HUES48 (cell line): ENCODE measurements at regions not wholly inside any gene's neighbourhood (a gene's known extent, or its start where the extent isn't known, plus 50 kb on each side); places are given as distances from the start of the nearest gene placed in this dataset.

Experiments used
- H3K27ac ChIP-seq: one replicate; pipeline ENCODE4 v1.7.0; 2013; ENCODE audit warnings: low read depth, low read length, inconsistent platforms
- H3K27me3 ChIP-seq: 2 replicates; pipeline ENCODE4 v1.6.1; 2013; ENCODE audit warnings: mild to moderate bottlenecking, low read length; ENCODE audit not compliant: control insufficient read depth, insufficient read depth
- H3K36me3 ChIP-seq: 2 replicates; pipeline ENCODE4 v1.6.1; 2013; ENCODE audit warnings: low read length; ENCODE audit not compliant: control insufficient read depth, insufficient read depth
- H3K4me1 ChIP-seq: 2 replicates; pipeline ENCODE4 v1.6.1; 2013; ENCODE audit warnings: mild to moderate bottlenecking, low read length; ENCODE audit not compliant: control insufficient read depth, insufficient read depth
- H3K4me3 ChIP-seq: 2 replicates; pipeline ENCODE4 v1.5.1; 2013; ENCODE audit warnings: mild to moderate bottlenecking, low read depth, low read length
- H3K9ac ChIP-seq: 2 replicates; pipeline ENCODE4 v1.6.1; 2013; ENCODE audit warnings: mild to moderate bottlenecking, low read depth, low read length, moderate library complexity
- H3K9me3 ChIP-seq: 2 replicates; pipeline ENCODE4 v1.6.1; 2013; ENCODE audit warnings: low read length; ENCODE audit not compliant: control insufficient read depth, insufficient read depth

DNA sequence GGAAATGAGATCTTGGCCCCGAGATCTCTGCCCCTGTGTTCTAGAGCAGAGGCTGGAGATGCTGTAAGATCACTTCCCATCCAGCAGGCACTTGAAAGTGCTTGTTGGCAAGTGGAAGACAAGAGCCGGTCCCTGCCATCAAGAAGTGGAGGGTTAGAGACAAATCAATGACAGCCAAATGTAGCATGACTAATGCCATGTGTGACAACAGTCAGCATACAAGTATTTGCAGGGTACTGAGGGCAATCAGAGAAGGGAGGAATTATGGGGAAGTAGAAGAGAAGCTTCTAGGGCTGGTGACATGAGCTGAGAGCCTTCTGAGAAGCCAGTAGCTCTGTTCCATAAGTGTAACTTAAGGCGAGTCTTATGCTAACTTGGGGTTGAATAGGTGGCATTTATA, 58.6 kb downstream of the TMEM17 start:
- H3K27me3 ChIP-seq: no peaks in the 10 kb centered on the region
- H3K36me3 ChIP-seq: no peaks in the 10 kb centered on the region
- H3K9ac ChIP-seq: no peak overlapping the region
- H3K27ac ChIP-seq: no peak overlapping the region
- no peaks in the 10 kb centered on the region for H3K4me1 ChIP-seq
- no peak overlapping the region for H3K4me3 ChIP-seq
- no peaks in the 10 kb centered on the region for H3K9me3 ChIP-seq

DNA sequence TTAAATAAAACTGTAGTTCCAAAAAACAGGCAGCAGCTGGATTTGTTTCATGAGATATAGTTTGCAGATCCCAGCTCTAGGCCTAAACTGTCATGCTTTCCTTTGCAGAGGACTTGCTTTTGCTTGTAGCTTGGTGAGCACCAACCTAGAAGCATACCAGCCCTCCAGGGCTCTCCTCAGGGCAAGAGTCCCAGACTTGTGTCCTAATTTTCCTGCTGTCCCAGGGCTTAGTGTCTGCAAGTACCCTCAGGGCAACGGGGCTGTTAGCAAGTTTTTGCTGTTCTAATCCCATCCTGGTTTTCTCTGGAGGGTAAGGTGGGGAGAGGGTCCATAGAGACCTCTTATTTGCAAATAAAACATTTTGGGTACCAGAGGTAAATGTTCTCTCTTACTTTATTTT, 59.5 kb downstream of the TMEM17 start:
- no peaks in the 10 kb centered on the region for H3K4me1 ChIP-seq
- no peak overlapping the region for H3K9ac ChIP-seq
- no peaks in the 10 kb centered on the region for H3K36me3 ChIP-seq
- no peak overlapping the region for H3K27ac ChIP-seq
- no peak overlapping the region for H3K4me3 ChIP-seq
- H3K9me3 ChIP-seq: no peaks in the 10 kb centered on the region
- no peaks in the 10 kb centered on the region for H3K27me3 ChIP-seq

DNA sequence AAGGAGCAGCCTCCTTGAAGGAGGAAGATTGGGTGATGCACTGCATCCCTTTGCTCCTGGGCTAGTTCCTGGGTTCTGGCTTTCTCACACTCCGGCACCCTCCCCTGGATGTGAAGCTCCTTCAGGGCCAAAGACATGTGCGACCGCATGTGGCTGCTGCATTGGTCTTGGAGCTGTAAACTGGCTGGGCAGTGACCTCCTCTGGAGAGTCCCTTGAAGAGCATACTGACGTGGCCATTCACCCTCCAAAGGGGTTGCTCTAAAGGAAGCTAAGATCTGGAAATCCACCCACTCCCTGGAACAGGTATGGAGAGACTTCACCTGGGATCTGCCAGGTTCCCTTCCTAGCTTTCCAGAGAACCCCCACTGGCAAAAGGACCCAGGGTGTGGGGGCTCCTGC, 62.1 kb downstream of the TMEM17 start:
- no peaks in the 10 kb centered on the region for H3K27me3 ChIP-seq
- H3K4me1 ChIP-seq: no peaks in the 10 kb centered on the region
- no peak overlapping the region for H3K4me3 ChIP-seq
- no peaks in the 10 kb centered on the region for H3K9me3 ChIP-seq
- H3K9ac ChIP-seq: no peak overlapping the region
- H3K27ac ChIP-seq: no peak overlapping the region
- H3K36me3 ChIP-seq: no peaks in the 10 kb centered on the region

DNA sequence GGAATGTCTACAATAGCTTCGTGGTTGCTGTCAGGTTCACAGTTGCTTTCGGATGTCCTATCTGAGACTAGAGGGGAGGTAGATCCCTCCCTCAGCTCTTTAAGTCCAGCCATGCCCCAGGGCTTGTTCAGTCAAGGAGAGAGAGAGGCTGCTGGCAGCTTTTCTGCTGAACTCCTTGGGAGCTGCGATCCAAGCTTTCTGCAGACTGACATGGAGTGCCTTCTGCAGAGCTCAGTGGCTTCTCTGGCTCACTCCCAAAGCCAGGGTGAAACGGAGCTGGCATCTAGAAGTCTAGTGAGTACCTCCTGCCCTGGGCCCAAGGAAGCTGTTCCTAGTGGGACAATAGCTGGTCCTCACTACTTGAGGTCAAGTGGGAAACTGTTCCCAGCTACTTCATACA, 62.5 kb downstream of the TMEM17 start:
- Histone ChIP-seq H3K9ac (no peak overlapping the region), H3K4me1 (no peaks in the 10 kb centered on the region), H3K36me3 (no peaks in the 10 kb centered on the region), H3K4me3 (no peak overlapping the region), H3K27ac (no peak overlapping the region), H3K27me3 (no peaks in the 10 kb centered on the region), H3K9me3 (no peaks in the 10 kb centered on the region)

DNA sequence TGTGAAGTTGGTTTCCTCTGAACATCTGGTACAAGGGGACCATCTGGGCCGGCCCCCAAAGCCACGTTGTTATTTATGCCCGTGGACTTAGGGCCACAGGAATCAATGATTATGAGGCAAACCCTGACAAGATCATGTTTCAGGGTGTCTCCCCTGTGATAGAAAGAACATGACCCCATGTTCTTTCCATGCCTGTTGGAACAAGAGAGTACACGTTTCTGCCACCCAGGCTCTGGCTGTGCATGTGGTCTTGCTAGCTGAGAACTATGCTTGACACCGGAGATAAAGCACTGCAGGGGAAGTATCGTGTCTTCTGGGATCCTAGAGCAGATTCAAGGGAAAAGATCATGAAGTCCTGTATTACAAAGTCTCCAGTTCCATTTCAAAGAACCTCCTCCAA, 64.2 kb downstream of the TMEM17 start:
- Histone ChIP-seq H3K4me3 (no peak overlapping the region), H3K27me3 (no peaks in the 10 kb centered on the region), H3K4me1 (no peaks in the 10 kb centered on the region), H3K9ac (no peak overlapping the region), H3K9me3 (no peaks in the 10 kb centered on the region), H3K27ac (no peak overlapping the region), H3K36me3 (no peaks in the 10 kb centered on the region)

DNA sequence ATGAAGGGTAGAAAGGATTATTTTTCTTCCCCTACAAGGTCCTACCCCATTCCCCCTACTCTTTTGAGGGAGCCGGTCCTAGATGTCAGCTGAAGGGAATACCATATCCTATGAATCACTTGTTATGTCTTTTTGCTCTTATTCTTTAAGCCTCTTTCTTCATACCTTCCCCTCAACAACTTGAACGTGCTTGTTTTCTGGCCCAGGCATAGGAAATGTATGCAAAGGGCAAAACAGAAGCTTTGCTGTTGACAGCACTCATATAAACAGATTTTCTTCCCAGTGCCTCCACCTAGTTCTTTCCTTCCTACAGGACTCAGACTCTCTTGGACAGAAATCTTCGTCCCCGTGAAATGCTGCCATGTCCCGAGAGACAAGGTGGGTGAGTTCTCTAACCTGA, 64.6 kb downstream of the TMEM17 start:
- H3K27me3 ChIP-seq: no peaks in the 10 kb centered on the region
- H3K9me3 ChIP-seq: no peaks in the 10 kb centered on the region
- no peaks in the 10 kb centered on the region for H3K36me3 ChIP-seq
- no peak overlapping the region for H3K4me3 ChIP-seq
- no peaks in the 10 kb centered on the region for H3K4me1 ChIP-seq
- H3K9ac ChIP-seq: no peak overlapping the region
- no peak overlapping the region for H3K27ac ChIP-seq

DNA sequence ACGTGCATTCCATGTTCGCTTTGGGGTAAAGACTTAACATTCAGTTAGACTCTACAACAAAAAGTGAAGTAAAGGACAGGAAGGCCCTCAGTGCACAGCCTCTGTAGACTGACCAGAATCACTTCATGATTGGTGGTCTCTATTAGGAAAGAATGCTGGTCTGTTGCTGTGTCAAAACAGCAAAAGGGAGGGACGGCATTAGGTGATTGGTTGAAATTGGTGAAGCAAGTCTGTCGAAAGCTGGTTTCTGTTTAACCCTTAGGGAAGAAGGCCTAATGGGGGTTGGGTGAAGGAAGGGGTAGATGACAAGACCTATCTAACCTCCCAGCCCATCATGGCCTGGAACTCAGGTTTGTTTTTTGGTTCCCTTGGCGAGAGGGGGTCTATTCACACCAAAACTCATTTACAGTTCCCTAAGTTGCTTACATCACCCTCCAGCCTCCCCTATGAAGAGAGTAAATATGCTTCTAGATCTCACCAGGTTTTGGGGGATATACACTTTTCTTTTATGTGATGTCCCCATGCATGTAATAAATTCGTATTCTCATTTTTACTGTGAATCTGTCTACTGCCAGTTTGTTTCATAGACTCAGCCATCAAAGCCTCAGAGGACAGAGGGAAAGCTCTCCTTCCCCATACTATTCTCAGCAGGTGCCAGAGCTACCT, 65.6 kb downstream of the TMEM17 start:
- Histone ChIP-seq H3K9me3 (no peaks in the 10 kb centered on the region), H3K9ac (no peak overlapping the region), H3K27ac (no peak overlapping the region), H3K36me3 (no peaks in the 10 kb centered on the region), H3K4me1 (no peaks in the 10 kb centered on the region), H3K4me3 (no peak overlapping the region), H3K27me3 (no peaks in the 10 kb centered on the region)

DNA sequence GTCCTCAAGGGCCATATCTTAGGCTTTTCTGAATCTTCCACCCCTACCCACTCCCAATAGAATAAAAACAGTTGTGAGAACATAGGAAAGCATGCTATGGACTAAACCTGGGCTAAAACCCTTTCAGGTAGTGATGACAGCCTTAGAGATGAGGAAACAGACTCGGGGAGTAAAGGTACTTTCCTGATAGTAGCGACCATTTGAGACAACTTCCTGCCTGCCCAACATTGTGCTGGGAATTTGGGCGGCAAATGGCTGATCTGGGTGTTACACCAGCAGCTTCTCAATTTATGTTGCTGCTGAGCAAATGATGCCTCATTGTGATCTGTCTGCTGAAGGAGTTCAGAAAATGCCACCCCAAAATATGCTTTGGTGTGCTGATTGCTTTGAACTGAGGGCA, 66.6 kb downstream of the TMEM17 start:
- Histone ChIP-seq H3K27me3 (no peaks in the 10 kb centered on the region), H3K9me3 (no peaks in the 10 kb centered on the region), H3K4me1 (no peaks in the 10 kb centered on the region), H3K36me3 (no peaks in the 10 kb centered on the region), H3K4me3 (no peak overlapping the region), H3K27ac (no peak overlapping the region), H3K9ac (no peak overlapping the region)

DNA sequence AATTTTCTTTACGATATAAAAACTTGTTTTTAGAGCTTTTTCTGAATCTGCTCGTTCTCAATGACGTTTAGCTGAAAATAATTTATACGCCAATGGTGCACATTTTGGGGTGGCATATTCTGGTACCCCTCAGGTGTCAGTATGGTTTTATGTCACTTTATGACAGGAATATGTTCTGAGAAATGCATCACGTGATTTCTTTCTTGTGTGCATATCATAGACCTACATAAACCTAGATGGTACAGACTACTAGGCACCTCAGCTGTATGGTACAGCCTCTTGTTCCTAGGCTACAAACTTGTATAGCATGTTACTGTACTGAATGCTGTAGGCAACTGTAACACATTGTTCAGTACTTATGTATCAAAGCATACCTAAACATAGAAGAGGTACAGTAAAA, 68.2 kb downstream of the TMEM17 start:
- Histone ChIP-seq H3K9me3 (no peaks in the 10 kb centered on the region), H3K27me3 (no peaks in the 10 kb centered on the region), H3K36me3 (no peaks in the 10 kb centered on the region), H3K4me3 (no peak overlapping the region), H3K4me1 (no peaks in the 10 kb centered on the region), H3K27ac (no peak overlapping the region), H3K9ac (no peak overlapping the region)

DNA sequence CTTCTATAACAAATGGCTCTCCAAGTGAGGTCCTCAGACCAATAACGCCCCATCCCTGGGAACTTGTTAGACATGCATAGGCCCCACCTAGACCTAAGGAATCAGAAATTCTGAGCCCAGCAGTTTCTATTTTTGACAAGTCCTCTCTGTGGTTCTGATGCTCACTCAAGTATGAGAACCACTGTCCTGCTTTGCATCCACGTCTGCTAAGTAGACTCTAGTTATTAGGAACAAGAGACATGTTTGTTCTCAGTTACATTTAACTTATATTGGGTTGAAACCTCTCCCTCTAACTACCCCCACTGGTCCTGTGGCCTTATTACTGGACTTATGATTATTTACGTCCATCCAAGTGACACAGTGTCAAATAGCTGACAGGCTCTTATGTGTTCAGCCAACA, 70.3 kb downstream of the TMEM17 start:
- Histone ChIP-seq H3K9ac (no peak overlapping the region), H3K9me3 (no peaks in the 10 kb centered on the region), H3K4me3 (no peak overlapping the region), H3K36me3 (no peaks in the 10 kb centered on the region), H3K4me1 (no peaks in the 10 kb centered on the region), H3K27ac (no peak overlapping the region), H3K27me3 (no peaks in the 10 kb centered on the region)

DNA sequence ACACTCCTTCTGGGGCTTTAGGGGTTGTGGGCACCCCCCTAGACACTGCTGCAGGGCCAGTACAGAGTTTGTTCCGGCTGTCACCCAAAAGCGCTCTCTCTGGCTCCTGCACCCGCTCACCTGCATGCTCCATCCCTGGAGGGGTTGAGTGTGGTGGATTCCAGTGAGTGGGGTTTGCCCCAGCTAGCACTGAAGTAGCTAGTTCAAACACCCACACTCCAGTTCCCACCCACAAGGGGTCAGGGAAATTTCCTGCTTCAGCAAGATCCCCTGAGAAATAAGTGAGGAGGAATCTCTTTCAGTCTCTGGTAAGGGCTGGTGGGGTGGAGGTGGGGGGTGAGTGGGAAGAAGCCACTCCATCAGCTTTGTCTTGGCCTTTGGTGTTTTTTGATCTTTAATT, 73.6 kb downstream of the TMEM17 start:
- Histone ChIP-seq H3K27me3 (no peaks in the 10 kb centered on the region), H3K4me1 (no peaks in the 10 kb centered on the region), H3K9me3 (no peaks in the 10 kb centered on the region), H3K9ac (no peak overlapping the region), H3K4me3 (no peak overlapping the region), H3K27ac (no peak overlapping the region), H3K36me3 (no peaks in the 10 kb centered on the region)

DNA sequence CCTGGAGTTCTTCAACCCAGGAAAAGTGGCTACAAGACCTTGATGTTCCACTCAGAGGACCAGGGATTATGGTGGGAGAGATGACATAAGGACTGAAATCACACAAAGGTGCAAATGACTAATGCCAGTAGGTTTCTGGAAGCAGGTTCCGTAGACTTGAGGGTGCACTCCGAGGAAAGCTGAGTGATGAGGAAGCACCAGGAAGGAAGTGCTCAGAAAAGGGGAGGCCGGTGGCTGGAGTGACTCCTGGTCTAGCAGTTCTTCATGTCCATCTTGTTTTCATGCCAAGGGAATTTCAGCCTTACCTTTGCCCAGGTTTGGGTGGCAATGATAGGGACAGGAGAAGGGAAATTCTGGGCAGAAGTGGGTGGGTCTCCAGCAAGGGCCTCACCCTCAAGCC, 74.5 kb downstream of the TMEM17 start:
- Histone ChIP-seq H3K27ac (no peak overlapping the region), H3K36me3 (no peaks in the 10 kb centered on the region), H3K4me1 (no peaks in the 10 kb centered on the region), H3K9me3 (no peaks in the 10 kb centered on the region), H3K27me3 (no peaks in the 10 kb centered on the region), H3K4me3 (no peak overlapping the region), H3K9ac (no peak overlapping the region)
